H1 (cell line): ENCODE measurements at regions not wholly inside any gene's neighbourhood (a gene's known extent, or its start where the extent isn't known, plus 50 kb on each side); places are given as distances from the start of the nearest gene placed in this dataset.

Experiments
- CTCF ChIA-PET: fragments of 300-600 bp; sonication (Branson Sonifier 250); formaldehyde crosslinking; loops from one replicate; lab custom pipeline; 2021; ENCODE audit not compliant: partially characterized antibody; lab: Charles Lee
- POLR2A ChIA-PET: fragments of 300-600 bp; sonication (Branson Sonifier 250); formaldehyde crosslinking; loops from one replicate; lab custom pipeline; 2021; ENCODE audit warnings: inconsistent platforms; ENCODE audit not compliant: partially characterized antibody; lab: Charles Lee
- DNase-seq, 2 experiments: peaks; one replicate each; pipeline versions ENCODE4 v3.0.0 to v3.0.0-alpha.2; 2010 to 2022; ENCODE audit warnings: low spot score in 2 of 2, low read depth in 1 of 2, mixed read lengths in 1 of 2
- FAIRE-seq: peaks from 2 replicates; lab custom pipeline; 2011; peaks lifted over from hg19 to GRCh38; lab: Jason Lieb, UNC
- H2AFZ ChIP-seq: 2 replicates; pipeline ENCODE4 v1.8.1; 2012; ENCODE audit warnings: low read length, inconsistent platforms
- H2AK5ac ChIP-seq: 2 replicates; pipeline ENCODE4 v1.6.1; 2013; ENCODE audit warnings: low read depth, low read length
- H2BK120ac ChIP-seq: replicated peaks from 2 replicates; pipeline ENCODE3; 2013; ENCODE audit warnings: low read depth, low read length, inconsistent platforms
- H2BK12ac ChIP-seq: 2 replicates; pipeline ENCODE4 v1.6.1; 2013; ENCODE audit warnings: low read depth, low read length
- H2BK15ac ChIP-seq: 2 replicates; pipeline ENCODE4 v1.6.1; 2013; ENCODE audit warnings: low read length
- H2BK20ac ChIP-seq: 2 replicates; pipeline ENCODE4 v1.6.1; 2013; ENCODE audit warnings: low read length
- H2BK5ac ChIP-seq: 2 replicates; pipeline ENCODE4 v1.6.1; 2013; ENCODE audit warnings: low read depth, low read length
- H3K14ac ChIP-seq: 2 replicates; pipeline ENCODE4 v1.6.1; 2013; ENCODE audit warnings: inconsistent platforms; ENCODE audit not compliant: insufficient read length
- H3K18ac ChIP-seq: 2 replicates; pipeline ENCODE4 v1.6.1; 2013; ENCODE audit warnings: low read length; ENCODE audit errors: extremely low read depth
- H3K23ac ChIP-seq: 2 replicates; pipeline ENCODE4 v1.6.1; 2013; ENCODE audit warnings: inconsistent platforms; ENCODE audit not compliant: insufficient read length
- H3K23me2 ChIP-seq: 2 replicates; pipeline ENCODE4 v1.6.1; 2013; ENCODE audit warnings: low read depth, low read length
- H3K27ac ChIP-seq: 2 replicates; pipeline ENCODE4 v1.6.1; 2011; ENCODE audit warnings: low read depth, low read length, inconsistent platforms
- H3K27me3 ChIP-seq, 4 experiments: replicated peaks in 1 of 4; 1 replicate in 1 of 4; 2 replicates in 3 of 4; pipeline versions ENCODE4 v1.6.1 to v1.8.1; 2011 to 2013; ENCODE audit warnings: low read length in 3 of 4, mild to moderate bottlenecking in 3 of 4, inconsistent platforms in 2 of 4, mixed read lengths in 2 of 4, moderate library complexity in 1 of 4; ENCODE audit not compliant: control insufficient read depth in 3 of 4, insufficient read depth in 3 of 4; ENCODE audit errors: extremely low read depth in 1 of 4
- H3K36me3 ChIP-seq, 4 experiments: 2 replicates each; pipeline versions ENCODE4 v1.6.1 to v1.8.1; 2011 to 2013; ENCODE audit warnings: mild to moderate bottlenecking in 4 of 4, low read length in 3 of 4, moderate library complexity in 2 of 4, control low read depth in 1 of 4, inconsistent platforms in 1 of 4; ENCODE audit not compliant: insufficient read depth in 4 of 4, control insufficient read depth in 2 of 4
- H3K4ac ChIP-seq: replicated peaks from 2 replicates; pipeline ENCODE3; 2013; ENCODE audit warnings: low read length, low read depth, mixed read lengths, inconsistent platforms; ENCODE audit not compliant: insufficient read length
- H3K4me1 ChIP-seq, 4 experiments: replicated peaks in 1 of 4; 1 replicate in 1 of 4; 2 replicates in 3 of 4; pipeline versions ENCODE4 v1.6.1 to v1.8.1; 2011 to 2013; ENCODE audit warnings: low read length in 3 of 4, inconsistent platforms in 2 of 4, mixed read lengths in 1 of 4; ENCODE audit not compliant: insufficient read depth in 4 of 4, control insufficient read depth in 3 of 4
- H3K4me2 ChIP-seq, 2 experiments: 2 replicates each; pipeline versions ENCODE4 v1.6.1 to v1.8.1; 2011 to 2013; ENCODE audit warnings: low read depth in 2 of 2, low read length in 2 of 2, control low read depth in 1 of 2, inconsistent platforms in 1 of 2, mild to moderate bottlenecking in 1 of 2; ENCODE audit not compliant: insufficient read depth in 1 of 2
- H3K4me3 ChIP-seq, 4 experiments: fragments of 200-600, 300-600 bp in 1 of 4; sonication (generic), shearing (Covaris generic), sonication (Bioruptor Twin) in 1 of 4; 2 replicates each; pipeline versions ENCODE4 v1.5.1 to v1.8.1; 2011 to 2016; ENCODE audit warnings: low read length in 4 of 4, low read depth in 3 of 4, control low read depth in 2 of 4, inconsistent platforms in 2 of 4, mild to moderate bottlenecking in 2 of 4, mixed read lengths in 1 of 4, moderate library complexity in 1 of 4; ENCODE audit not compliant: insufficient read depth in 2 of 4; ENCODE audit errors: extremely low read depth in 1 of 4
- H3K56ac ChIP-seq: replicated peaks from 2 replicates; pipeline ENCODE3; 2013; ENCODE audit warnings: low read depth, mild to moderate bottlenecking, mixed read lengths, low read length, inconsistent platforms; ENCODE audit not compliant: insufficient read length
- H3K79me1 ChIP-seq: 2 replicates; pipeline ENCODE4 v1.6.1; 2013; ENCODE audit warnings: low read depth, low read length, control low read depth
- H3K79me2 ChIP-seq, 2 experiments: 2 replicates each; pipeline versions ENCODE4 v1.6.1 to v1.8.1; 2012 to 2013; ENCODE audit warnings: low read length in 2 of 2, mild to moderate bottlenecking in 2 of 2, inconsistent platforms in 1 of 2; ENCODE audit not compliant: insufficient read depth in 2 of 2, control insufficient read depth in 1 of 2
- H3K9ac ChIP-seq, 4 experiments: replicated peaks in 1 of 4; 1 replicate in 1 of 4; 2 replicates in 3 of 4; pipeline versions ENCODE4 v1.6.1 to v1.8.1; 2011 to 2013; ENCODE audit warnings: low read depth in 3 of 4, low read length in 3 of 4, control low read depth in 2 of 4, mild to moderate bottlenecking in 2 of 4, moderate library complexity in 2 of 4, inconsistent platforms in 1 of 4; ENCODE audit errors: extremely low read depth in 1 of 4
- H3K9me3 ChIP-seq, 2 experiments: 2 replicates each; pipeline versions ENCODE4 v1.6.1 to v1.8.1; 2012 to 2013; ENCODE audit warnings: mild to moderate bottlenecking in 2 of 2, moderate library complexity in 2 of 2, control low read depth in 1 of 2, inconsistent platforms in 1 of 2, low read depth in 1 of 2, low read length in 1 of 2, mixed read lengths in 1 of 2; ENCODE audit not compliant: insufficient read depth in 2 of 2
- H4K20me1 ChIP-seq, 2 experiments: replicated peaks in 1 of 2; 2 replicates each; pipeline versions ENCODE3 to v1.8.1; 2011 to 2013; ENCODE audit warnings: inconsistent platforms in 2 of 2, low read length in 2 of 2, mild to moderate bottlenecking in 1 of 2; ENCODE audit not compliant: insufficient read depth in 2 of 2, control insufficient read depth in 1 of 2
- H4K5ac ChIP-seq: 2 replicates; pipeline ENCODE4 v1.6.1; 2013; ENCODE audit warnings: low read length, low read depth, mixed read lengths, inconsistent platforms; ENCODE audit not compliant: insufficient read length
- H4K8ac ChIP-seq: 2 replicates; pipeline ENCODE4 v1.8.0; 2013; ENCODE audit warnings: mild to moderate bottlenecking, moderate library complexity, low read length, inconsistent platforms; ENCODE audit not compliant: insufficient read depth; ENCODE audit errors: extremely low read depth
- H4K91ac ChIP-seq: replicated peaks from 2 replicates; pipeline ENCODE3; 2013; ENCODE audit warnings: low read length, mixed read lengths, inconsistent platforms; ENCODE audit not compliant: insufficient read length
- BRCA1 ChIP-seq: IDR thresholded peaks from 2 replicates; pipeline ENCODE4 v1.6.1; 2012; ENCODE audit warnings: low read depth, low read length, improper control_type of control experiment
- CREB1 ChIP-seq: IDR thresholded peaks from 2 replicates; pipeline ENCODE4 v1.6.1; 2012; ENCODE audit warnings: inconsistent platforms
- EP300 ChIP-seq, 2 experiments: IDR thresholded peaks; 1 replicate in 1 of 2; 2 replicates in 1 of 2; pipeline ENCODE4 v1.6.1; 2011 to 2012; ENCODE audit warnings: low read depth in 2 of 2, low read length in 2 of 2, mild to moderate bottlenecking in 2 of 2, borderline replicate concordance in 1 of 2, inconsistent platforms in 1 of 2, moderate library complexity in 1 of 2
- RXRA ChIP-seq: IDR thresholded peaks from 2 replicates; pipeline ENCODE4 v1.6.1; 2011; ENCODE audit warnings: low read depth, mild to moderate bottlenecking, low read length, moderate library complexity; ENCODE audit not compliant: insufficient read depth
- TAF1 ChIP-seq: IDR thresholded peaks from 2 replicates; pipeline ENCODE4 v1.6.1; 2011; ENCODE audit warnings: mild to moderate bottlenecking, low read depth, low read length
- ZNF274 ChIP-seq: IDR thresholded peaks from 2 replicates; pipeline ENCODE4 v1.7.0; 2012; ENCODE audit warnings: low read length, borderline replicate concordance; ENCODE audit errors: extremely low read depth
- WGBS, 2 experiments: shearing (Covaris generic) in 1 of 2; methylation state at CpG; one replicate each; pipeline versions ENCODE4 v1.1.6 to v1.1.7; 2013 to 2015; ENCODE audit warnings: low lambda C conversion rate in 2 of 2, mixed read lengths in 2 of 2, inconsistent platforms in 1 of 2, low coverage in 1 of 2, missing lambda C conversion rate in 1 of 2; ENCODE audit not compliant: insufficient replicate concordance in 2 of 2, insufficient coverage in 1 of 2, insufficient read length in 1 of 2; ENCODE audit errors: extremely low coverage in 1 of 2, missing lambda C conversion rate in 1 of 2; 5-methylcytosine and 5-hydroxymethylcytosine counted together

DNA sequence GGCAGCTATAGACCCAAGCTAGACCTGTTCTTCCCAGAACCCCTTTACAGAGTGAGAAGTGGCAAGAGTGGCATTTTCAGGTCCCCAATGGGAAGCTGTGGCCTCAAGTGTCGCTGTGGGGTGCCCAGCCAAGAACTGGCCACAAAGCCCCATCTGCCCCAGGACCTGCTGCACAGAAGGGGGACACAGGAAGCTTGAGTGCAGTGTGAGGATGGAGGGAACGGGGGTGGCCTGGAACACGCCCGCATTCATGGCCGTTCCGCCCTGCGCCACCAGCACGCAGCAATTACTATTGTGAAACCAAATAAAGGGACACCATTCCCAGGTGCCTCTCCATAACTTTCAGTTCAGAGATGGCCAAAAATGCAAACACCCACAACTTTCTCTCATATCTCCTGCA, 237.6 kb upstream of the TCERG1L start:
- 97% methylated on average over 8 of the region's 8 CpGs; no CpG with 5 or more reads in 1 of the 2 experiments for WGBS, 2 experiments
- no peak overlapping the region for H3K9ac ChIP-seq
- H2BK5ac ChIP-seq: no peak overlapping the region
- H3K18ac ChIP-seq: no peak overlapping the region
- H4K5ac ChIP-seq: no peak overlapping the region
- H3K4me3 ChIP-seq: no peak overlapping the region
- H4K8ac ChIP-seq: no peak overlapping the region
- H2BK120ac ChIP-seq: no peak overlapping the region
- no peak overlapping the region for H3K23ac ChIP-seq
- FAIRE-seq (no peak), DNase-seq (no peak)
- H2AFZ ChIP-seq: no peak overlapping the region
- H3K14ac ChIP-seq: no peak overlapping the region
- no peaks in the 10 kb centered on the region for H4K20me1 ChIP-seq
- H2BK12ac ChIP-seq: no peak overlapping the region
- no peak overlapping the region for H2AK5ac ChIP-seq
- no peaks in the 10 kb centered on the region for H3K79me2 ChIP-seq
- no peaks in the 10 kb centered on the region for H3K23me2 ChIP-seq
- H3K27ac ChIP-seq: no peak overlapping the region
- H2BK15ac ChIP-seq: no peak overlapping the region
- no peaks in the 10 kb centered on the region for H3K27me3 ChIP-seq
- no peak overlapping the region for H3K56ac ChIP-seq
- POLR2A ChIA-PET: no interaction called here
- H2BK20ac ChIP-seq: no peak overlapping the region
- H3K4me2 ChIP-seq: no peak overlapping the region
- CTCF ChIA-PET: interaction anchor here (1.2 to 2.8 kb wide), 2 partner anchors 11 to 21 kb away, joined by 3 to 11 read pairs; no protein-coding TSS in a partner anchor
- no peaks in the 10 kb centered on the region for H3K36me3 ChIP-seq
- H3K4ac ChIP-seq: no peak overlapping the region
- no peaks in the 10 kb centered on the region; a peak in 2 of 7 replicates for H3K4me1 ChIP-seq
- H3K9me3 ChIP-seq: no peaks in the 10 kb centered on the region
- TF ChIP-seq RXRA: no peak
- TF ChIP-seq TAF1: no peak
- TF ChIP-seq BRCA1: no peak
- no peak for TF ChIP-seq EP300 (IDR thresholded peaks at IDR 0.05; ENCODE audit: borderline replicate concordance in 1 of 2, low read depth in 2 of 2, low read length in 2 of 2)
- no peak for TF ChIP-seq ZNF274
- TF ChIP-seq CREB1: no peak
- H3K79me1 ChIP-seq: no peaks in the 10 kb centered on the region
- no peak overlapping the region for H4K91ac ChIP-seq
